ENCODE measurements at regions not wholly inside any gene's neighbourhood (a gene's known extent, or its start where the extent isn't known, plus 50 kb on each side); places are given as distances from the start of the nearest gene placed in this dataset.

GRCh38 chr13:87952377-87952776, 281.2 kb downstream of the SLITRK5 start:
- no peak for TF ChIP-seq POLR2AphosphoS5 (IDR thresholded peaks at IDR 0.05; ENCODE audit: low read depth)
- TF ChIP-seq CTCF (conservative IDR thresholded peaks at IDR 0.05; ENCODE audit: low read depth in 2 of 2) = no peak
- TF ChIP-seq REST (IDR thresholded peaks at IDR 0.05; ENCODE audit: unreplicated experiment) = no peak
- TF ChIP-seq EZH2 (IDR thresholded peaks at IDR 0.05; ENCODE audit: low read depth, unreplicated experiment) = no peak
- TF ChIP-seq JUNB (IDR thresholded peaks at IDR 0.05; ENCODE audit: unreplicated experiment) = no peak
- no peak for TF ChIP-seq STAT1 (IDR thresholded peaks at IDR 0.05; ENCODE audit: unreplicated experiment)

Data from GM23338 (cell line).